SK-N-DZ (cell line): ENCODE measurements at regions not wholly inside any gene's neighbourhood (a gene's known extent, or its start where the extent isn't known, plus 50 kb on each side); places are given as distances from the start of the nearest gene placed in this dataset.

ENCODE experiments used
- DNase-seq: peaks from one replicate; pipeline ENCODE4 v3.0.0-alpha.2; 2015; ENCODE audit warnings: low spot score

- no peak for DNase-seq
Measured at GRCh38 chr4:14095831-14096230, 468.3 kb upstream of the BOD1L1 start.

- DNase-seq, result no peak
Measured at GRCh38 chr4:14096396-14096965, 469.0 kb upstream of the BOD1L1 start.

GRCh38 chr4:14100349-14100748, 472.8 kb upstream of the BOD1L1 start:
- DNase-seq, result no peak

GRCh38 chr4:14110407-14110806, 482.9 kb upstream of the BOD1L1 start:
- no peak for DNase-seq

- no peak for DNase-seq
Measured at GRCh38 chr4:14111730-14112181, 484.2 kb upstream of the BOD1L1 start.

- DNase-seq, result no peak
Measured at GRCh38 chr4:14115106-14115505, 487.6 kb upstream of the BOD1L1 start.

GRCh38 chr4:14117575-14118238, 490.2 kb upstream of the BOD1L1 start:
- DNase-seq, result no peak

GRCh38 chr4:14124816-14125215, 497.3 kb upstream of the BOD1L1 start:
- DNase-seq, result no peak

GRCh38 chr4:14125375-14126129, 498.0 kb upstream of the BOD1L1 start:
- DNase-seq, result no peak

GRCh38 chr4:14130551-14130950, 503.0 kb upstream of the BOD1L1 start:
- no peak for DNase-seq

- no peak for DNase-seq
Measured at GRCh38 chr4:14131335-14131734, 503.8 kb upstream of the BOD1L1 start.

- DNase-seq, result no peak
Measured at GRCh38 chr4:14132301-14132700, 504.8 kb upstream of the BOD1L1 start.

- no peak for DNase-seq
Measured at GRCh38 chr4:14138106-14138505, 510.6 kb upstream of the BOD1L1 start.

- no peak for DNase-seq
Measured at GRCh38 chr4:14143892-14144291, 516.4 kb upstream of the BOD1L1 start.

GRCh38 chr4:14149176-14150053, 521.9 kb upstream of the BOD1L1 start:
- DNase-seq, result no peak

- no peak for DNase-seq
Measured at GRCh38 chr4:14151101-14151500, 523.6 kb upstream of the BOD1L1 start.

- DNase-seq, result no peak
Measured at GRCh38 chr4:14152834-14153519, 525.5 kb upstream of the BOD1L1 start.

GRCh38 chr4:14155803-14156202, 528.3 kb upstream of the BOD1L1 start:
- DNase-seq, result no peak

GRCh38 chr4:14157262-14157661, 529.7 kb upstream of the BOD1L1 start:
- DNase-seq, result no peak

- DNase-seq, result no peak
Measured at GRCh38 chr4:14165222-14165920, 537.8 kb upstream of the BOD1L1 start.
